Body of pancreas (tissue), 4 donors: ENCODE measurements at regions not wholly inside any gene's neighbourhood (a gene's known extent, or its start where the extent isn't known, plus 50 kb on each side); places are given as distances from the start of the nearest gene placed in this dataset.

ENCODE experiments used
- CTCF ChIP-seq, 7 experiments: fragments of 450-650 bp in 4 of 7; fragments of 200-600 bp in 3 of 7; sonication (generic) in 3 of 7; IDR thresholded peaks; one replicate each; pipeline ENCODE4 v1.5.1; 2016 to 2019; ENCODE audit warnings: antibody characterized with exemption in 7 of 7
- POLR2A ChIP-seq, 3 donors: fragments of 450-650 bp; IDR thresholded peaks; one replicate each; pipeline ENCODE4 v1.6.1; 2016; ENCODE audit warnings: antibody characterized with exemption in 3 of 3, mild to moderate bottlenecking in 2 of 3

GRCh38 chr2:189312211-189312610 is 129.1 kb upstream of the WDR75 start:
- TF ChIP-seq CTCF (IDR thresholded peaks at IDR 0.05), result no peak
- TF ChIP-seq POLR2A (IDR thresholded peaks at IDR 0.05), result no peak
